ENCODE measurements at regions not wholly inside any gene's neighbourhood (a gene's known extent, or its start where the extent isn't known, plus 50 kb on each side); places are given as distances from the start of the nearest gene placed in this dataset.
A peak's percentile ranks its signal among the peaks of the same experiment; 100 is the strongest.

DNA sequence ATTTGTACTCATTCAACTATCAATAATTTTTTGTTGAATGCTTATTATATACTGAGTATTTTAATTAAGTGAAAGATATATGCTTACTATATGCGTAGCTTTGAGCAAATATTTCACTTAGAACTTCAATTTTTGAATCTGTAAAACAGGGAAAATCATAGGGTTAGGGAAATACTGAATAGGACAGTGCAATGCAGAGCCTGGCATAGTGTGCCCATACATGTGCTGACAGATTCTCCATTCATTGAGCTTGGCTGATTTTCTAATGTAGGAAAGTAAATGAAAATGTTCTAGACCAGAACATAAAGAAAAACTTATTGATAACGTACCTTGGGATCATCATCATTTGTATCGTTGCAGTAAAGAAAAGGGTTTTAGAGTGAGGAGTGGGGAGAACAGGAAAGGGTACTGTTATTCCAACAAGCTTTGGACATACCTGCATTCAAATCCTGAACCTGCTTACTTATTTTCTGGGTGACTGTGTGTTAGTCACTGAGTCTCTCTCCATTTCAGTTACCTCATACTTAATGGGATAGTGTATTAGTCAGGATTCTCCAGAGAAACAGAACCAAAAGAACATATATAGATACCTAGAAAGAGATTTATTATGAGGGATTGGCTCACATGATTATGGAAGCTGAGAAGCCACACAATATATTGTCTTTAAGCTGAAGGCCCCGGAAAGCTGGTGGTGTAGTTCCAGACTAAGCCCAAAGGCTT is 436.4 kb downstream of the ADAMTS20 start:
- no peak for DNase-seq

DNA sequence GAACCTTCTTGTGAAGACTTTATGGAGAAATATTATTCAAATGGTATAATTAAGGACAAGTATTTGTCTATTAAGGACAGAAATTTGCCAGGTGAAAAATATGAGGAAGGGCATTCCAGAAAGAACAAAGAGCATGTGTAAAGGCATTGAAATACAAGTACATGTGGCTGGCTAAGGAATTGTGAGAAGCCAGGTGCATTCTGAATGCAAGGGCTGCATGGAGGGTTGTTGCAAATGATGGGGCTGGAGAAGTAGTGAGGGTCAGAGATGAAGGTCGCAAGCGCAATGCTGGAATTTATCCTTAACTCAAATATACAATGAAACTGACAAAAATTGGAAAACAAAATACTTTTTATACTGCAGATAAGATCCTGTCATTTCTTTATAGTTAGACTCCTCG is 437.7 kb downstream of the ADAMTS20 start:
- DNase-seq = no peak

DNA sequence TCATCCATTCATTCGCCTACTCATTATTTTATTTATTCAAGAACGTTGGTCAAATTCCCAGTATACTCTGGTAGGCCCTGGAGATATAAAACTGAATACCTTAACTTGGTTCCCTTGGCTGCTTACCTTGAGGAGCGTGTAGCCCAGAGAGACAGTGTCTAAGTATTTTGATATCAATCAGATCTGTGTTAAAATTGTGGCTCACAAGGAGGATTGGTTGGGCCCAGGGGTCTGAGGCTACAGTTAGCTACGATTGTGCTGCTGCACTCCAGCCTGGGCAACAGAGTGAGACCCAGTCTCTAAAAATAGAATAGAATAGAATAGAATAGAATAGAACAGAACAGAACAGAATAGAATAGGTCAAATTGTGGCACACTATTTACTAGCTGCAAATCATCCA is 438.4 kb downstream of the ADAMTS20 start:
- DNase-seq = no peak

DNA sequence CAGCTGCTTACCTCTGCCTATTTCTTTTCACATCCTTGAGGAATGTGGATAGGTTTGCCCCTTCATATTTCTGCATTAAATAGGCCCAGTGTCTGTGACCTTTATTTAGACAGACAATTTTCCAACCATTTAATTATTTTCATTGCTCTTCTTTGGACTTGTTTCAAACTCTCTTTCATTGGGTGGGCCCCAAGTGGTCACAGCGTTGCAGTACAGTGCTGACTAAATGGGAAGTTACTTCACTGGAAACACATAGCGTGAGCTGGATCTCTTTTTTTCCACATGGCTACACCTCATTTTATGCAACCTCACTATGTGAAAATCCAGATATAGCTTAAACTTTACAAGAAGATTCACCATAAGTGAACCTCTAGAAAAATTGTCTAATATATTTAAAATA is 438.9 kb downstream of the ADAMTS20 start:
- peak; percentile 14 for DNase-seq

DNA sequence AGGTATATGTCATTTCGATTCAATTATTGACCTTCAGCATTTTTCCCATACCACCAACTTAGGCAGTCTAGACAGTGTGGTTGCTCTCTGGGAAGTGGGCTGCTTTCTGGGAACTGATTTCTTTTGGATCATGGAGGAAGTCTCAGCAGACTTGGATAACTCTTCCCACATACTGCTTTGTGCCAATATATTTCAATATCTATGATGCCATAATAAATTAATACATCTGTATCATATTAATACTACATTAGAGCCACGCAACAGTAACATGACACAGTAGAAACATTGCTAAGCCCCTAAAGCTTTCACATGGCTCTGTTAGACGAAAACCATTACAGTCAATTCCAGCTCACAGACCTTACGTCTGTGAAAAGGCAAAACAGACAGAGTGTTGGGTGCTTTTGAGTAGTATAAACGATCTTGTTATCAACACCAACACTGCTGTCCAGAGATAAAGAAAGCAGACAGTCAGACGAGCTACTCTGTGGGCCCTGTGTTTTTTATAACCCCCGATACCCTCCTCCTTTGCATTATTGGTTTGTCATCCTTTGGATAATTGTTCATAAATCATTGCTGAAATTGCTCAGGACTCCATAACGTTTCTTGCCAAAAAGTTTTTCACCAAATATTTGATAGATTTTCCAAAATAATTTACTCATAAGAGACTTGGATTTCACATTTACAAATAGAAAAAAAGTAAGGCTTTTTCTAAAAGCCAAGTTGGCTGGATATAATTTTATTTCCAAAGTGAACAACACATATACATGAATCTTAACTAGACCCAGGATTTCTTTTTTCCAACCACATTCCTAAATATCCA is 439.7 kb downstream of the ADAMTS20 start:
- DNase-seq = no peak

DNA sequence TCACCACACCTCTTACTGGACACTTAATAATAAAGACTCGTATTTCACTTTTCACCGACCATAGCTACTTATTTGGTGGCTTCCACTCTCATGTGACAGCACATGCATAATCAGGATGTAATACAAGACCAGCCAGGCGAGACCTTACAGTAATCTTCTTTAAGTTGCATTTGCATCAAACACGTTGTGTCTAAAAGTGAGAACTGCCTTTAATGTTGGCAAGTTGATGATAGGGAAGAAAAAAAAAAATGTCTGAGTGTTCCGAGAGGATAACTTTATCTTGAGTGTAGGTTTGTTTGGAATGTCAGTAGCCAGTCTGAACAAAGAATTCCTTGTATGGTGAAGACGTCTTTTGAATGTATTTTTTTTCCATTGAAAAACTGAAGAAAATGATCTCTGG is 440.4 kb downstream of the ADAMTS20 start:
- no peak for DNase-seq

DNA sequence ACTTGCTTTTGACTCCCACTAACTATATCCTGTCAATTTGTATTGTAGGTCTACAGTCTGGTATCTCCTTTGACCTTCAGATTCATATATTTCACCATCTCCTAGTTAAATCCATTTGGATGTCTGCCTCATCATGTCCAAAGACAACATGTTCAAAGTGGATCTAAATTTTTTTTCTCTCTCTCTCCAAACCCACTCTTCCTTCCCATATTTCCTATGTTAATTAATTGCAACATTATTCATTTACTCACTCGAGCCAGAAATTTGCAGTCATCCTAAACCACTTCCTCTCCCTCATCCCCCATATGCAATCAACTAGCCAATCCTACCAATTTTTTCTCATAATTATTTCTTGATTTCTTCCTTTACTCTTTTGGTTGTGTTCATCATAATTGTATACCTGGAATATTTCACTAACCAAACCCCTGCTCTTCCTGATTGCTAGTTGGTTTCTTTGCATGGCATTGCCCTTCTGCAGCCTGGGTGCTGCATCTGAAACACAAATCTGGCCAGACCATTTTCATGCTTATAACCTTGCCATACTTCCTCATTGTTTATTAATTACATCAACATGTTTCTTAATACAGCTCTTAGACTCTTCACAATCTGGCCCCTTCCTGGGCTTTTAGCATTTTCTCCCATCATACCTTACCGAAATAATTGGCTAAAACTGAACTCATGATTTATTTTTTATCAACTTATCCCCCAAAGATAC is 442.2 kb downstream of the ADAMTS20 start:
- no peak for DNase-seq

DNA sequence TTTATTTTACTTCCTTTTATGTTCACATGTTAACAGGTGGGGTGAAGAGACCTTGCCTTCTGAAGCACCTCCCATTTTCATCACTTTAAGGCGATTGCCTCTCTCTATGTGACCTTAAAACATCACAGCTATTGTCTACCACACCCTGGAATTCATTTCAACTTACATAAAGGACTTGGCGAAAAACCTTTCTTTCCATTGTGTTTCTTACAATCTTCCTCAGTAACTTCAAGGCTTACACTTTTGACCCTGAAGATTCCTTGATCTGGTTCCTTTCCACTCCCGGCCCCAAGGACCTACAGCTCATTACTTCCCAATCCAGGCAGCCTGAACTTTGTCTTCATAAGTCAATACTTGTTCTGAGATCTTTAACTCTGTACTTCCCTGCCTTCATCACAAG is 443.3 kb downstream of the ADAMTS20 start:
- DNase-seq = no peak

DNA sequence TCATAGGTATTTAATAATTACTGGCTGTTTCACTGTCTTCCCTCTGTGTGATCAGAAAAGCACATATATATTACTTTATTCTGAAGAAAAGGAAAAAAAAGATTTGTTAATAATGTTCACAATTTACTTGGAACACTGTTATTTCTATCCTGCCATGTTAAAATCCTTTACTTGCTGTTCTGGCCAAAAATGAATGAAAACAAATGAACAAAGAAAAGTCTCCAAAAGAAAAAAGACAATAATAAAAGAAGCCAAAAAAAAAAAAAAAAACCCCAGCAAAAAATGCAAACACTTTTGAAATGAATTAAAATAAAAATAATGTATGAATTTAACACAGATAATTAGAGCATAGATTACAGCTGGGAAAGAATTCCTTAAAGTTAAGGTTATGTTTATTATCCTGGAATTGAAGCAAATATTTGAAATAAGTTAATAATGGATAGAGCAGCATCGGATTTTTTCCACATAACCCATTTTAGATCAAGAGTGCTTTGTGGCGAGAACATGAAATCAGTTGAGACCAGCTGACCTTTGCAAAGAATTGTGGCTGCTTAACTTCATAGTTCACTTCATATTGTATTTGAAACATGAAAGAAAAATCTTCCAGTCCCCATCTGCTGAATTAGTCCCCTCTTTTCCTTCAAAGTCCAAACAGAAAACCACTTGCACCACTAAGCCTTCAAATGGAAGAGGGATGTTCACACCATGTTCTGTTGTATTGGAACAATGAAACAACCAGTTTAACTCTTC is 444.8 kb downstream of the ADAMTS20 start:
- DNase-seq = no peak

DNA sequence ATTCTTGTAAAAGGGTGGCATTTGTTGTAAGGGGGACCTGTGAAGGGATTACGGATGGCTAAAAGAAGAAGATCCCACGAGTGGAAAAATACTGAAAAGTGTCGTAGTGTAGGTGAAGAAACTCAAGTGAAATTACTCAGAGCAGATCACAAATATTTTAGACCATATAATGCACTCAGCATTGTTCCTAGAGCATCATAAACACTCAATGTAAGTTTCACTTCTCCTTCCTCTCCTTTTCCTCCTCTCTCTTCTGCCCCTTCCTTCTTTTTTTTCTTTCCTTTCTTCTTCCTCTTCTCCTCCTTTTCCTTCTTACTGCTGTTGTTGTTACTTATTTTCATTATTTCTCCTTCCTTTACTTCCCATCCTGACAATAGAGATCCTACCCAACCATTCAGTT is 445.6 kb downstream of the ADAMTS20 start:
- no peak for DNase-seq

DNA sequence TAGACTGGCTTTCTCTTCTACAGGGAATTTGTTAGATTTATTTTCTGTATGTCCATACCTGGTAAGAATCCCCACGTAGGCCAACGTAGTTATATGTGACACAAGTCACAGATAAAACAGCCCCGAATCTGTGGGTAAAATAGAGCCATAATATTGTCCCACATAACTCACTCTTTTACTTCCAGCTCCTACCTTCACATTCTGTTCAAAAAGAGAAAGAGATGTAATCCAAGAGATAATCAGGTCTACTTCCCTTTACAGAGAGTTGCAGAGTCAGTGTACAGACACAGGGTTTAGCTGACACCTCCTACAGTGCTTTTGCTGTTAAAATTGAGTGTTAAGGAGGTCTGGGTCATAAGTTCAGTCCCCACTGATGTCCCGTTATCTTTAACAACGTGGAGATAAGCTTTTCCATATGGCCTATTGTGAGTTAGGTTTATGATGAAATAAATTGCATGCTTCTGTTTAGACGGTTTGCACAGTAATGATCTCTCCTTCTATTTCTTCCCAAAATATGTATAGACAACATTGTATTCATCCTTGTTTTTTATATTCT is 446.5 kb downstream of the ADAMTS20 start:
- peak; percentile 12 for DNase-seq

DNA sequence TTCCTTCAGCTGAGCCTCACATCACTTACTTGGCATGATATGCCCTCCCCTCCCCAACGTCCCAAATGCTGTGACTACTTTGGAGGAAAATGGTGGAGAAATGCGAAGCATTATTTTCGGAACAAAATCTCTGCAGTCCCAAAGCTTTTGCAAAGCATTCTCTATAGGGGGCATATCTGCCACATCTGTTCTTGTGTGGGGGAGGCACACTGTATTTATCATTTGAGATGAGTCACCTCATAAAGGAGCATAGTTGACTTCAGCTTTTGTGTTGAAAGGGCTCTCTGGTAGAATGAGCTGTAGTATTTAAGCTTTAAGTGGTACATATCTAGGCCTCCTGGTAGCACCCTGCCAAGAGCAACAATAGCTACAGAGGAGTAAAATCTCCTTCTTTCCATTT is 447.5 kb downstream of the ADAMTS20 start:
- DNase-seq = peak; percentile 87

DNA sequence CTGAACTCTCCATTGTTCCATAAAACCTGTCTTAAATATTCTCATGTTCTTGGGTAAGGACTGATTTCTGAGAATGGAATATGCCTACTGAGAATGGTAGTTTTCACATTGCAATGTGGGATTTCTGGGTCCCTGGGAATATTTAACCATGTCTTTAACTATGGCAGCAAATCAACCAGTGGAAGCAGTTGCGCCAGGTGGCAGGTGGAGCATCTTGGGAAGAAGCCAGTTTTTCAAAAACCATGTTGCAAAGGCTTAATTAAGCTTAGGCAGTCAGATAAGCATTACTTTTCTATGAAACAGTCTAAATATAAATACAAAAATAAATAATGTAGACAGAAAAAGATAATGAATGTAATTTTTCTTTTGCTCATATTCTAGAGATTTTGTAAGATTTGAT is 448.1 kb downstream of the ADAMTS20 start:
- peak; percentile 45 for DNase-seq

DNA sequence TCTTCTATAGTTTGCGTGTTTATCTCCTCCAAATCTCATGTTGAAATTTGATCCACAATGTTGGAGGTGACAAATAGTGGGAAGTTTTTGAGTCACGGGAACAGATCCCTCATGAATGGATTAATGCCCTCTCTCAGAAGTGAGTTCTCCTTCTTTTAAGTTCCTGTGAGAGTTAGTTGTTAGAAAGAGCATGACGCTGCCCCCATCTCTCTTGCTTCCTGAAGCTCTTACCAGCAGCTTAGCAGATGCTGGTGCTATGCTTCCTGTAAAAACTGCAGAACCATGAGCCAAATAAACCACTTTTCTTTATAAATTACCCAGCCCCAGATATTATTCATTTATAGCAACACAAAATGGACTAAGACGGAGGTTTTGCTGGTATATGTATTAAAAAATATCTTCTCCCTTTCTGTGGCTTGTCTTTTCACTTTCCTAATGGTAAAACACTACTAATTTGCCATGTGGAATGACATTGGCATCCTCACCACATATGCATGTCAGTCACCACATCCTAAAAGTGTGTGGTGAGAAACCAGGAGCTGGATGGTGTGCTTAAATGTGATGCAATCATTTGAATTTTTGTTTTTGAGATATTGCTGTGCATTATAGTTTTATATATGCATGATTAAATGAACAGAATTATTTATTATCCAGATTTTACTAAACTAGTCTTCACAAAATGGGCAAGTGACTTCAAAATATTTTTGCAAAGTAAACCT is 449.3 kb downstream of the ADAMTS20 start:
- DNase-seq = no peak

DNA sequence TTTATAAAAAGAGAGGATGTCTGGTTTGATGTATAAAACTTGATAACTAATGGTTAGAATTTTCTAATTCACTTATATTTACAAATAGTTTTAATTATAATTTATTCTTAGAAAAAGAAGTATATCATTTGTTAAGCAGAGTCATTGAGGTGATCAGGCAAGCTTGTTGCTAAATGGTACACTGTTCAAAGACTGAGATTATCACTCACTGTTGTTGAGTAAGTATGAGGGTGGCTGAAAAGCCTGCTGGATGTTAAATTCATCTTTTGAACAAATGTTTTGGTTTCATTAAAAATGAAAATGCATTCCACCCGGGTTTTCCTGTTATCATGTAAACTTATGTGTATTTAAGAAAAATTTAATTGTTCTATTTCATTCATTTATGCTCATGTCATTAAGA is 451.8 kb downstream of the ADAMTS20 start:
- peak; percentile 55 for DNase-seq

DNA sequence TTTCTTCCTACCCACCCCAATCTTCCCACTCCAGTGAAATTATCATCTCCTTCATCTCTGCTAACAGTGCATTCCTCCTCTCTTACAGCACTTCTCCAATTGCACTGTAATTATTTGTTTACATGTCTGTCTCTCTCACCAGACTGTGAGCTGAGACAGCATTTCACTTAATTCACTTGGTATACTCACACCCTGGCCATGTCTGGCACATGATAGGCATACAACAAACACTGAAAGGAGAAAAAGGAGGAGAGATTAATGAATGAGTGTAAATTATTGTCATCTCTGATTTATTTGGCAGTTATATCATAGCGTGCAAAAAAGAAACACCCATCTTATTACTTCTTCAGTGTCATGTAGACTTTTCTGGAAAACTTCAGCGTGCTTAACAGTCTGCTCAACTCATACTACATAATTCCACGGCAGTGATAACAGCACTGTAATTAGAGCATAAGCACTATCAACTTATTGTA is 452.3 kb downstream of the ADAMTS20 start:
- peak; percentile 84 for DNase-seq

DNA sequence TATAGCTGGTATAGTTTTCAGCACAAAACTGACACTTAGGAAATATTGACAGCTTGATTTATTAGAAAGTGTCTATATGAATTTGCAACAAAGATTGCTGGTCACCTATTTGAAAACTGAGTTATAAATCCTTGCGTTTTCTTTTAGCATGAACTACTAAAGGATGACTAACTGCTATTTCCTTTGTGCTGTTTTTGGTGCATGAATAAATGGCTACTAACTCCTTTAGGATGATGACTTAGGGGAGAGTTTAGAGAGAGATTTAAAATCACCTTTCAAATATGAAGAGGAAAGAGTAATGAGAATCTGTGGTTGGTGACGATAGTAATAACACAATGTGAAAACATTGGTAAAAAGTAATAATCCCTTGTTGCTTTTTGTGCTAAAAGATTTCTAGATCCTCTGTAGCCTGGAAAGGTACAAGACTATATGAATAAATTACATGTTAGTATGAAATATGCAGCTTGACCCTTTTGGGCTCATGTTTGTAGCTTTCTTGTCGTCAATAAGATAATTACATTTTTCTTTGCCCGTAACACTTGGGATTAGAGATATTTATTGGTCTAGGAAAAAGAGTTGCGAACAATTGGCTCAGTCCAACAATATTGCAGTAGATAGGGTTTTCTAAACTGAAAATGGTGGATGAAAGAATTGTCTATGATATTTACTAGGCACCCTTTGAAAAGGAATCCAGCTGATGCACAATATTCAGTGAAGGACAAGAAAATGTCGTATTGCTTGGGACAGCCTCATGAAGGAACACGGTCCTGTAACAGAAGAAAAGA is 453.0 kb downstream of the ADAMTS20 start:
- DNase-seq = peak; percentile 41

DNA sequence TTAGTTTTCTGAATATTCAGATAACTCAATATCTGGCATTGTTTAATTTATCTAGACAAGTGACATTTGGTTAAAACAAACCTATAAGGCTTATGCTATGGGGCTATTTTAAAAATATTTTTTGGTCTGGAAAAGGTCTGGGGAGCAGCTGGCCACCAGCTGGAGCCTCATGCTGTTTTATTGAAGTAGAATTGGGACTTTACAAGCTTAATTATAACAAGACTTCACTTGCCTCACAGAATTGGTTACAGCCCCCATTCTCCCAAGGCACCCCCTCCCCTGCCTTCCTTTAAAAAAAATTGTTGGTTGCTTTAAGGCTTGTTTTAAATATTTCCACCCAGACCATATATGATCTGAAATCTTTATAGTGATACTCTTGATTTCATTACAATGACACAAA is 453.9 kb downstream of the ADAMTS20 start:
- peak; percentile 88 for DNase-seq

DNA sequence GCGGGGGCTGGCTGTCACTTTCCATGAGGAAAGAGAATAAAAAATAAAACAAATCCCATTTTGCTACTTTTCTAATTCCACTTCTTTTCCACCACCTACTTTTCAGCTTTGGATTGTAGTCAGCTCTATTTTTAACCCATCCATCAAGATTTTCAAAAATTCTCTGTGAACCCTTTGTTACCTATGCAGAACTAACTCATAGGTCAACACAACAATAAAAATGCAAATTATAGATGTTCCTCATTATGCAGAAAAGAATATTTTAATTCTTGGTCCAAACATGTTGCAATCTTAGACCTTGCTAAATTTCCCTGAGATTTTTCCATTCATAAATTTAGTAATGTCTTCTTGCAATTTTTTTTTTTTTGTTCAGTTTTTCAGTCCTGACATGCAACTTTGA is 454.5 kb downstream of the ADAMTS20 start:
- DNase-seq = no peak

DNA sequence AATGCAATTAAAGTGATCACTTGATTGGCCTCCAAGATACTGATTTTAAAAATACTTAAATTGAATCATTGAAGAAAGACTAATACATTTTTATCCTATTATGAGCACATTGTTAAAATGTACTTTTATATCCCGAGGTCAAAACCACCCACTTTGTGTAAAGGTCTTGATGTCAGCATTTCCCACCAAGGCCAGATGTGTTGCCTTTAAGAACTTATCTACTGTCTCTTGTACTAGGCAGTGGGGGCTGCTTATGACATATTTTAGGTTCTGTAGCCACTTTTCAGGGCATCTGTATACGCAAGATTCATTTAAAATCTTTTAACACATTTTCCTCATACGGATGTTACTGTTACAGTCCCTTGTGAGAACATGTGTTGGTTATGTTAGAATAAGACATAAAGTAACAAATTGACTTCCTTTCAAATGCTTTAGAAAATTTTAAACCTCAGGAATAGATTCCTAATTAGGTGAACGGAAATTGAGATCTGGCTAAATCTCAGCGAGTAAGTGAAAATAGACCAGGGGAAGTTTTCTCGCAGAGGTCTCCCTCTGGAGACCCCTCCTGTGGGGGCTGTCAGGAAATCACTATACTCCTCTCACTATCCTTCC is 456.2 kb downstream of the ADAMTS20 start:
- DNase-seq = no peak

Measured in NCI-H69 (cell line).